Astrocyte of the spinal cord (primary cell): ENCODE measurements at regions not wholly inside any gene's neighbourhood (a gene's known extent, or its start where the extent isn't known, plus 50 kb on each side); places are given as distances from the start of the nearest gene placed in this dataset.

Experiments used
- DNase-seq: peaks from one replicate; pipeline ENCODE4 v3.0.0; 2011; ENCODE audit warnings: low read depth, low spot score
- H3K4me3 ChIP-seq: 2 replicates; pipeline ENCODE4 v1.5.1; 2011; ENCODE audit warnings: low read depth, mild to moderate bottlenecking, low read length, moderate library complexity
- in situ Hi-C: cut with HindIII; loops from 2 replicates; pipeline ENCODE4 v1.10.0; 2017; ENCODE audit warnings: low sequenced_read_pairs
- TF ChIP-seq, protein P1 (sequence below): IDR thresholded peaks from 2 replicates; pipeline ENCODE4 v1.5.1; 2012; ENCODE audit warnings: low read depth, mild to moderate bottlenecking, low read length, inconsistent platforms

DNA sequence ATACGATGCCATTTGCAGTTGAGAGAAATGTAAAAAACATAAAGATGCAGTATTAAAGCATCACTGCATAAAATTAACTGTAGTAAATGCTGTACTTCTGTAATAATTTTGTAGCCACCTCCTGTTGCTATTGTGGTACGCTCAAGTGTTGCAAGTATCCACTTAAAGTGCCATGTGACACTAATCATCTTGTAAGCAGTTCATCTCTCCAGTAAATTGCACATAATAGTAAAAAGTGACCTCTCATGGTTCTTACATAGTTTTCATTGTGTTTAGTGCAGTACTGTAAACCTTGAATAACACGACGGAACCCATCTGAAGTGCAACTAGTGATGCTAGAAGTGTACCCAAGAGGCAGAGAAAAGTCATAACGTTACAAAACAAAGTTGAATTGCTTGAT lies 190.1 kb upstream of the VGLL2 start:
- no peak overlapping the region for H3K4me3 ChIP-seq
- in situ Hi-C loops = no loop called here
- TF ChIP-seq, protein P1, sequence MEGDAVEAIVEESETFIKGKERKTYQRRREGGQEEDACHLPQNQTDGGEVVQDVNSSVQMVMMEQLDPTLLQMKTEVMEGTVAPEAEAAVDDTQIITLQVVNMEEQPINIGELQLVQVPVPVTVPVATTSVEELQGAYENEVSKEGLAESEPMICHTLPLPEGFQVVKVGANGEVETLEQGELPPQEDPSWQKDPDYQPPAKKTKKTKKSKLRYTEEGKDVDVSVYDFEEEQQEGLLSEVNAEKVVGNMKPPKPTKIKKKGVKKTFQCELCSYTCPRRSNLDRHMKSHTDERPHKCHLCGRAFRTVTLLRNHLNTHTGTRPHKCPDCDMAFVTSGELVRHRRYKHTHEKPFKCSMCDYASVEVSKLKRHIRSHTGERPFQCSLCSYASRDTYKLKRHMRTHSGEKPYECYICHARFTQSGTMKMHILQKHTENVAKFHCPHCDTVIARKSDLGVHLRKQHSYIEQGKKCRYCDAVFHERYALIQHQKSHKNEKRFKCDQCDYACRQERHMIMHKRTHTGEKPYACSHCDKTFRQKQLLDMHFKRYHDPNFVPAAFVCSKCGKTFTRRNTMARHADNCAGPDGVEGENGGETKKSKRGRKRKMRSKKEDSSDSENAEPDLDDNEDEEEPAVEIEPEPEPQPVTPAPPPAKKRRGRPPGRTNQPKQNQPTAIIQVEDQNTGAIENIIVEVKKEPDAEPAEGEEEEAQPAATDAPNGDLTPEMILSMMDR = no peak
- DNase-seq = no peak

DNA sequence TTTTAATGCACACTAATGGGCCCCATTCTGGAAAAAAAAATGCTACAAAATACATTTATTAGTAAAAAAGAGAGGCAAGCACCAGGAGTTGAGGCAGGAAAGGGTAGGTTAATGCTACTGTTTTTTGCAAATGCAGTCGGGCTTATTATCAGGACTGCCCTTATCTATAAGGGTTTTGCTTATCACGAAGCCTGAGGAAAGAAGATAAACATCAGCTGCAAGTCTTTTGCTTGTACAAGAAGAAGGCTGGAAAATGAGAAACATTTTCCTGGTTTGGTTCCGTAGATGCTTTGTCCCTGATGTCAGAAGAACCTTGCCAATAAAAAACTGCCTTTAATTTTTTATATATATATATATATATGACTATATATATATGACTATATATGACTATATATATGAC lies 189.3 kb upstream of the VGLL2 start:
- H3K4me3 ChIP-seq = no peak overlapping the region
- in situ Hi-C loops = no loop called here

DNA sequence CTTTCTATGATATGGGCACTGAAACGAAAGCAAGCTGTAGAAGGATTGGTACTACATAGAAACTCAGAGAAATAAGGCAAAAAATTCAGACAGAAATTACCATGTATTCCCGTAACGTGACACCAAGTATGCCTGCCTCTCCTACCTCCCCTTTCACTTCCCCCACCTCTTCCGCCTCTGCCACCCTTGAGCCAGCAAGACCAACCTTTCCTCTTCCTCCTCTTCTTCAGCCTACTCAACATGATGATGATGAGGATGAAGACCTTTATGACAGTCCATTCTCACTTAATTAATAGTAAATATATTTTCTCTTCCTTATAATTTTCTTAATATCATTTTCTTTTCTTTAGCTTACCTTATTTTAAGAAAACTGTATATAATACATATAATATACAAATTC lies 188.1 kb upstream of the VGLL2 start:
- in situ Hi-C loops = no loop called here
- no peak overlapping the region for H3K4me3 ChIP-seq
- TF ChIP-seq, protein P1 = no peak
- DNase-seq = no peak

More for the DNA sequence above, 189.3 kb upstream of the VGLL2 start:
- TF ChIP-seq, protein P1 = no peak
- no peak for DNase-seq

DNA sequence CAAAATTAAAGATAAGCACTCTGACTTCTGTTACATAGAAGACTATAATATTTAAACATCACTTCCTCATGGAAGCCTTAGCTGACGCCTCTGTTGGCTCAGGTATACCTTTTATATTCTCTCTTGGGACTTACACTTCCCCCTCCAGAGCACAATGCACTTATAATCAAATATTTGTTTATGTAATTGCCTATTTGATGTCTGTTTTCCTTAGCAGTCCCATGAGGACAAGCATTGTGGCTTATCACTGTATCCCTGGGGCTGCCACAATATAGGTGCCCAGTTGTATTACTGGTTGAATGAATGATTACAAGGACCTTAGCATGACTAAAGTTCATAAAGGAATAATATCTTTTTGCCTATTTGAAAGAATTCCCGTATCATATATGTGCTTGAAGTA lies 186.7 kb upstream of the VGLL2 start:
- in situ Hi-C loops = no loop called here
- TF ChIP-seq, protein P1 = no peak
- no peak overlapping the region for H3K4me3 ChIP-seq

DNA sequence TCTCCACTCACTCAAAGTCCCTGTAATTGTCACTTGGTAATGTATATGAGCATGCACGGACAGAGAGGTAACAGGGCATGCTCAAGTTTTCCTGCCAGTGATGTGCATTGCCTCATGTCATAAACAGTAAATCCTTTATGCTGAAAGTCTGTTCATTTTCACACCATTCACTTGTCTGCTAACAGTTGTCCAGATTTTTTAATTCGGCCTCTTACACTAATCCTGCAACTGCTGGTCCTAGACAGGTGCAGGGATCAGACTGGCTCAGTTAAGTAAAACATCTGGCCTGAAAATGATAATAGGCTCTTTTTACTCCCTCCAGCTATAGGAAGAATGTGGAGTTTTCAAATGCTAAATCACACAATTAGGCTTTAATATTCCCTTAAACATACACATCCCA lies 185.4 kb upstream of the VGLL2 start:
- TF ChIP-seq, protein P1 = no peak
- no peak for DNase-seq
- no peak overlapping the region for H3K4me3 ChIP-seq
- in situ Hi-C loops = no loop called here

More for the DNA sequence above, 186.7 kb upstream of the VGLL2 start:
- DNase-seq = no peak

DNA sequence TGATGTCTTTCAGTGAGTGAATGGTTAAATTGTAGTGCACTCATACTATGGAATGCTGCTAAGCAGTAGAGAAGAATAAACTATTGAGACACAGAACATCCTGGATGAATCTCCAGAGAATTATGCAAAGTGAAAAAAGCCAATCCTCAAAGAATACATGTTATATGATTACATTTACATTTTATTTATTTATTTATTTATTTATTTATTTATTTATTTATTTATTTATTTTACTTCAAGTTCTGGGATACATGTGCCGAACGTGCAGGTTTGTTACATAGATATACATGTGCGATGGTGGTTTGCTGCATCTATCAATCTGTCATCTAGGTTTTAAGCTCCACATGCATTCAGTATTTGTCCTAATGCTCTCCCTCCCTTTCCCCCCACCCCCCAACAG lies 175.8 kb upstream of the VGLL2 start:
- TF ChIP-seq, protein P1 = no peak
- no peak for DNase-seq
- in situ Hi-C loops = no loop called here
- no peak overlapping the region for H3K4me3 ChIP-seq

DNA sequence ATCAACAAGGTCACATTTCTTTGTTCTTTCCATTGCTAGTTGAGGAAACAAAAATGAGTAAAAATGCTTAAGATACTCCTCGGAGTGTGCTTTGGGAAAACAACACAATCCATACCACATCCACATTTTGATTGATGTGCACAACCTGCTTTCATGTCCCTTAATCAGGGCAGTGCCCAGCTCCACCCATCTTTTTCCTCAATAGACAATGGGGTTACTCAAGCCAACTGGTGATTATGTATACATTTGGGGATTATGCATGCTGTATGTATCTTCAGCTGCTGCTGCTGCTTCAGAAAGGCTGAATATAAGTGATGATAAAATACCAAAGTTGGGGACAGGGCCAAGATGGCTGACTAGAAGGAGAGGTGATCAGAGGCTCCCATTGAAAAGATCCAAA lies 155.2 kb upstream of the VGLL2 start:
- TF ChIP-seq, protein P1 = no peak
- no peak for DNase-seq
- in situ Hi-C loops = no loop called here
- H3K4me3 ChIP-seq = no peak overlapping the region
